ENCODE measurements at regions not wholly inside any gene's neighbourhood (a gene's known extent, or its start where the extent isn't known, plus 50 kb on each side); places are given as distances from the start of the nearest gene placed in this dataset.
"Not testable (repeated sequence)": the region's sequence is repeated elsewhere in the genome, so short reads cannot be mapped to it uniquely, and the experiment has no call there.

DNA sequence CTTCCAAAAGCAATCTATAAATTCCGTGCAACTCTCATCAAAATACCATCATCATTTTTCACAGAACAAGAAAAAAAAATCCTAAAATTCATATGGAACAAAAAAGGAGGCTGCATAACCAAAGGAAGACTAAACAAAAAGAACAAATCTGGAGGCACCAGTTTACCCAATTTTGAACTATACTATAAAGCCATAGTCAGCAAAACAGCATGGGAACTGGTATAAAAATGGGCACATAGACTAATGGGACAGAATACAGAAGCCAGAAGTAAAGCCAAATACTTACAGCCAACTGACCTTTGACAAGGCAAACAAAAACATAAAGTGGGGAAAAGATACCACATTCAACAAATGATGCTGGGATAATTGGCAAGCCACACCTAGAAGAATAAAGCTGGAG is 753.5 kb upstream of the PABPC4L start:
- no peak for DNase-seq
- in situ Hi-C loops (cut with HindIII; ENCODE audit: low pct_ligation_motif_present, low pct_unique_long_range_greater_than_20kb, low sequenced_read_pairs), result no loop called here

DNA sequence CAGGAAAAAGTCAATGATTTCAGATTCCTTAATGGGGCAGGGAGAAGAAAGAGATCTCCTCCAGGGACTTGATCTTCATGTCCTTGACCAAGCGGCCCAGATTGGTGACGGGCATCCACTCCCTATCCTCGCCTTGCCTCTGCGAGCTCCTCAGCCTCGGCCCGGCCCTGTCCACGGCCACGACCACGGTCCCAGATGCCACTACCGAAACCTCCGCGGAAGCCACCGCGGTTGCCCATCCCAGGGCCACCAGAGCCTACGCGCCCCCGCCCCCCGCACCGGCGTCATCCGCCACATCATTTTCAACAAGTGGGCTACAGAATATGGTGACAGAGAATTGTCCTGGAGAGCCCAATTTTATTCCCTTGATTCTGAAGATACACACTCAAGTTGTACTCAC is 751.2 kb upstream of the PABPC4L start:
- DNase-seq, result no peak
- in situ Hi-C loops (cut with HindIII; ENCODE audit: low pct_ligation_motif_present, low pct_unique_long_range_greater_than_20kb, low sequenced_read_pairs), result no loop called here

GRCh38 chr4:134952305-134952704 is 750.7 kb upstream of the PABPC4L start:
- DNase-seq, result no peak
- in situ Hi-C loops (cut with HindIII; ENCODE audit: low pct_ligation_motif_present, low pct_unique_long_range_greater_than_20kb, low sequenced_read_pairs), result no loop called here

DNA sequence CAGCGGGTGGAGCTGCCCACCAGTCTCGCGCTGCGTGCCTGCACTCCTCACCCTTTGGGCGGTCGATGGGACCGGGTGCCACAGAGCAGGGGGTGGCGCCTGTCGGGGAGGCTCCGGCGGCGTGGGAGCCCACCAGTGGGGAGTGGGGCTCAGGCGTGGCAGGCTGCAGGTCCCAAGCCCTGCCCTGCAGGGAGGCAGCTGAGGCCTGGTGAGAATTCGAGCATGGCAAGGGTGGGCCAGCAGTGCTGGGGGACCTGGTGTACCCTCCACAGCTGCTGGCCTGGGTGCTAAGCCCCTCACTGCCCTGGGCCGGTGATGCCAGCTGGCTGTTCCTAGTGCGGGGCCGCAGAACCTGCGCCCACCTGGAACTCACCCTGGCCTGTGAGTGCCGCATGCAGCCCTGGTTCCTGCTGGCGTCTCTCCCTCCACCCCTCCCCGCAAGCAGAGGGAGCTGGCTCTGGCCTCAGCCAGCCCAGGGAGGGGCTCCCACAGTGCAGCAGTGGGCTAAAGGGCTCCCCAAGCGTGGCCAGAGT is 746.6 kb upstream of the PABPC4L start:
- in situ Hi-C loops (cut with HindIII; ENCODE audit: low pct_ligation_motif_present, low pct_unique_long_range_greater_than_20kb, low sequenced_read_pairs), result no loop called here
- DNase-seq, result no peak

GRCh38 chr4:134944115-134944514 is 742.5 kb upstream of the PABPC4L start:
- DNase-seq, result no peak
- in situ Hi-C loops (cut with HindIII; ENCODE audit: low pct_ligation_motif_present, low pct_unique_long_range_greater_than_20kb, low sequenced_read_pairs), result no loop called here

GRCh38 chr4:134936014-134936413 is 734.4 kb upstream of the PABPC4L start:
- no peak for DNase-seq
- in situ Hi-C loops (cut with HindIII; ENCODE audit: low pct_ligation_motif_present, low pct_unique_long_range_greater_than_20kb, low sequenced_read_pairs), result no loop called here

GRCh38 chr4:134935320-134935719 is 733.7 kb upstream of the PABPC4L start:
- DNase-seq, result peak; percentile 27

DNA sequence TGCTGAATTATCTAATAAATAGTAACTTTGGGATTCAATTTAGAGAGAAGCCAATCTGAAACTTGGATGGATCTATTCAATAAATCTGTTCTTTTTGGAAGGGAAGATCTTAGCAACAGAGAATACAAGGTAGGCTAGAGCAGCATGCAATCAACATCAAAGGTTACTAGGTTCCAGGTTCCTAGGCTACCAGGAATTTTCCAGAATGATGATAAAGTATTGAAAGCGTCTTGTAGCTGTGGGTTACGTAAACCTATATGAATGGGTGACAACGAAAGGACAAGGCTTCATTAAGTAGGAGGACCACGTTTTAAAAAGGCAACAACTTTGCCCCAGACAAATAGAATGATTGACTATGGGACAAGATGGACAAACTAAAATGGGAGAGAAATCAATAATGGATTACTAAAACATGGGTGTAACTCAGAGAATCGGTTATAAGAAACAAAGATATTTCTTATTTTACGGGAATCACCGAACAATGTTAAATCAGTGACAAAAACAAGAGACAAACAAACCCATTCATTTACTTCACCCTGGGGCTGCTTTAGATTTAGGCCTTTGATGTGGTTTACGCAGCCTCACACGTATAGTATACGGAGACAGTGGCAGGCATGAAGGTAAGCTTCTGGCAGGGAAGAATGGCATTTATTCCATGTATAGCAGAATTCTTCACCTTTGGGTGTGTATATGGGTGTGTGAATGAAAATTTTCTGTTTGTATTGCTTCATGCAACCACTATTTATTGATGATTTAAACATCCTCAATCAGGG is 732.6 kb upstream of the PABPC4L start:
- no peak for DNase-seq
- in situ Hi-C loops (cut with HindIII; ENCODE audit: low pct_ligation_motif_present, low pct_unique_long_range_greater_than_20kb, low sequenced_read_pairs), result no loop called here

More at GRCh38 chr4:134935320-134935719, 733.7 kb upstream of the PABPC4L start:
- in situ Hi-C loops (cut with HindIII; ENCODE audit: low pct_ligation_motif_present, low pct_unique_long_range_greater_than_20kb, low sequenced_read_pairs), result no loop called here

DNA sequence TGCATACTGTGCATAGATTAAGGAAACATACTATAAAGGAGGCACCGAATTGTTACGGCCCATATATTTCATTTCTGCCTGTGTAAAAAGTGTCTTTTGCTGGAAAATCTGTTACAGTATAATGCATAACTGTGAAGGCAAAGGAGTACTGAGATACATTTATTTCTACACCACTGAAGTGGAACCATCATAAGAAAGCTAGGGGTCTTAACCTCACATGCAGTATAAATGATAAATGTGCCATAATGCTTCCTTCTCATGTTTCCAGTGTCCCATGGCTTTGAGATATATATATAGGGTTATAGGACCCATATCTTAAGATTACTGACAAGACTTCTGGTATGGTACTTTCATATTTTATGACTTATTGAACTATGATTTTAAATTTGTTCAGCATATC is 713.8 kb upstream of the PABPC4L start:
- in situ Hi-C loops (cut with HindIII; ENCODE audit: low pct_ligation_motif_present, low pct_unique_long_range_greater_than_20kb, low sequenced_read_pairs), result no loop called here
- DNase-seq, result no peak

- in situ Hi-C loops (cut with HindIII; ENCODE audit: low pct_ligation_motif_present, low pct_unique_long_range_greater_than_20kb, low sequenced_read_pairs); DNase-seq: not testable (repeated sequence)
Measured at GRCh38 chr4:134914250-134914649, 712.7 kb upstream of the PABPC4L start.

DNA sequence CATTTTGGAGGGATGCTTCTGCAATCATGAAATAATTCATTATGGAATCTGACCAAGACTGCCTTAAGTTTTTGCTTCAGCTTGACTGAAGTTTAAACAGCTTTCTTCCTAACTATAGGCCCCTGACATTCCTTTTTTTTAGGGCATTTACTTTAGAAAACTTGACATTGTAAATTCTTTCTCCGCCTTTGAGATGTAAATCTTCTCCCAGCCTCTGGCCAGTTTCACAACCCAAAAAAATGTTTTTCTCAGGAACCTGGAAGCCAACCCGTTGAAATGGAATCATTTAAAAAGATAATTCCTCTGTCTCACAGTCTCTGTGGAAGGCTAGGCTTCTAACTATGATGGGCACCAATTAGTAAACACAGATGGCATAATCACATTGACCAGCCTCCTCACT is 710.4 kb upstream of the PABPC4L start:
- DNase-seq, result no peak

DNA sequence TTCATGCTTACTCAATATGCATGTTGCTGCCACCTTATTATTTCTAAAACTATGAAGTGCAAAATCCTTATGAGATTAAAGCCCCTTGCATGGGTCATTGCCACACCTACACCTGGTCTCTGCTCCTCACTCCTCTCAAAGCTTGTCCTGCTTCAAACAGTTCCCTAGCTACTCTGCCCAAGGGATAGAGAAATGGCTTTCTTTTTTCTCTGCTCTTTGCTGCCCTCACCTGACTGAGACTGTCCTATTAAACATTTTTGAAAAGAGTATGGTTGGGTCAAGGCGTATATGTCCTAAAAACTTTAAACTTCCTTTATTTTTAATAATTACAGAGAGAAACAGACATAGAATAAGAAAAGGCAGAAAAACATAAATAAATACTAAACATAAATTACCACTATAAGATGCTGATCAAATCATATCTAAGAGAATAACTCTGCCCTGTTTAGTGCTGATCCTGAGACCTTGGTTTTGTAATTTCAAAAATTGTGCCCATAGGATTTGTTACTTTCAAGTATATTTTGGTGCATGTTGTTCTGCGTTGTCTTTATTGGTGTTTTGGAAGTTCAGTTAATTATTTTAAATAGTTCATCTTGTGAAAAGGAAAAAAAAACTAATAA is 704.9 kb upstream of the PABPC4L start:
- in situ Hi-C loops (cut with HindIII; ENCODE audit: low pct_ligation_motif_present, low pct_unique_long_range_greater_than_20kb, low sequenced_read_pairs), result no loop called here
- peak; percentile 19 for DNase-seq

More for the DNA sequence above, 710.4 kb upstream of the PABPC4L start:
- in situ Hi-C loops (cut with HindIII; ENCODE audit: low pct_ligation_motif_present, low pct_unique_long_range_greater_than_20kb, low sequenced_read_pairs), result no loop called here

- no peak for DNase-seq
- in situ Hi-C loops (cut with HindIII; ENCODE audit: low pct_ligation_motif_present, low pct_unique_long_range_greater_than_20kb, low sequenced_read_pairs), result no loop called here
Measured at GRCh38 chr4:134905061-134905460, 703.5 kb upstream of the PABPC4L start.

- in situ Hi-C loops (cut with HindIII; ENCODE audit: low pct_ligation_motif_present, low pct_unique_long_range_greater_than_20kb, low sequenced_read_pairs), result no loop called here
- no peak for DNase-seq
Measured at GRCh38 chr4:134888156-134888555, 686.6 kb upstream of the PABPC4L start.

GRCh38 chr4:134885436-134885835 is 683.8 kb upstream of the PABPC4L start:
- no peak for DNase-seq
- in situ Hi-C loops (cut with HindIII; ENCODE audit: low pct_ligation_motif_present, low pct_unique_long_range_greater_than_20kb, low sequenced_read_pairs), result no loop called here

GRCh38 chr4:134883831-134884449 is 682.4 kb upstream of the PABPC4L start:
- in situ Hi-C loops (cut with HindIII; ENCODE audit: low pct_ligation_motif_present, low pct_unique_long_range_greater_than_20kb, low sequenced_read_pairs), result no loop called here
- DNase-seq, result no peak

- in situ Hi-C loops (cut with HindIII; ENCODE audit: low pct_ligation_motif_present, low pct_unique_long_range_greater_than_20kb, low sequenced_read_pairs), result no loop called here
- no peak for DNase-seq
Measured at GRCh38 chr4:134879019-134879418, 677.4 kb upstream of the PABPC4L start.

- no peak for DNase-seq
- in situ Hi-C loops (cut with HindIII; ENCODE audit: low pct_ligation_motif_present, low pct_unique_long_range_greater_than_20kb, low sequenced_read_pairs), result no loop called here
Measured at GRCh38 chr4:134867027-134867426, 665.4 kb upstream of the PABPC4L start.

GRCh38 chr4:134865675-134866074 is 664.1 kb upstream of the PABPC4L start:
- in situ Hi-C loops (cut with HindIII; ENCODE audit: low pct_ligation_motif_present, low pct_unique_long_range_greater_than_20kb, low sequenced_read_pairs), result no loop called here
- no peak for DNase-seq
